Fibroblast of villous mesenchyme (primary cell): ENCODE measurements at regions not wholly inside any gene's neighbourhood (a gene's known extent, or its start where the extent isn't known, plus 50 kb on each side); places are given as distances from the start of the nearest gene placed in this dataset.

Source experiments
- DNase-seq: peaks from one replicate; pipeline ENCODE4 v3.0.0-alpha.2; 2010; ENCODE audit warnings: low read depth
- H3K4me3 ChIP-seq: 2 replicates; pipeline ENCODE4 v1.5.1; 2011; ENCODE audit warnings: low read depth, mild to moderate bottlenecking, low read length
- TF ChIP-seq, protein P1 (sequence below): IDR thresholded peaks from 2 replicates; pipeline ENCODE4 v1.5.1; 2012; ENCODE audit warnings: low read depth, mild to moderate bottlenecking, low read length; ENCODE audit not compliant: insufficient read depth

- no peak for DNase-seq
- TF ChIP-seq, protein P1, sequence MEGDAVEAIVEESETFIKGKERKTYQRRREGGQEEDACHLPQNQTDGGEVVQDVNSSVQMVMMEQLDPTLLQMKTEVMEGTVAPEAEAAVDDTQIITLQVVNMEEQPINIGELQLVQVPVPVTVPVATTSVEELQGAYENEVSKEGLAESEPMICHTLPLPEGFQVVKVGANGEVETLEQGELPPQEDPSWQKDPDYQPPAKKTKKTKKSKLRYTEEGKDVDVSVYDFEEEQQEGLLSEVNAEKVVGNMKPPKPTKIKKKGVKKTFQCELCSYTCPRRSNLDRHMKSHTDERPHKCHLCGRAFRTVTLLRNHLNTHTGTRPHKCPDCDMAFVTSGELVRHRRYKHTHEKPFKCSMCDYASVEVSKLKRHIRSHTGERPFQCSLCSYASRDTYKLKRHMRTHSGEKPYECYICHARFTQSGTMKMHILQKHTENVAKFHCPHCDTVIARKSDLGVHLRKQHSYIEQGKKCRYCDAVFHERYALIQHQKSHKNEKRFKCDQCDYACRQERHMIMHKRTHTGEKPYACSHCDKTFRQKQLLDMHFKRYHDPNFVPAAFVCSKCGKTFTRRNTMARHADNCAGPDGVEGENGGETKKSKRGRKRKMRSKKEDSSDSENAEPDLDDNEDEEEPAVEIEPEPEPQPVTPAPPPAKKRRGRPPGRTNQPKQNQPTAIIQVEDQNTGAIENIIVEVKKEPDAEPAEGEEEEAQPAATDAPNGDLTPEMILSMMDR = no peak
- no peak overlapping the region for H3K4me3 ChIP-seq
Measured at GRCh38 chr5:1669276-1670155, 130.1 kb downstream of the MRPL36 start.

- DNase-seq = no peak
- TF ChIP-seq, protein P1 = no peak
Measured at GRCh38 chr5:1668141-1668721, 131.4 kb downstream of the MRPL36 start.

DNA sequence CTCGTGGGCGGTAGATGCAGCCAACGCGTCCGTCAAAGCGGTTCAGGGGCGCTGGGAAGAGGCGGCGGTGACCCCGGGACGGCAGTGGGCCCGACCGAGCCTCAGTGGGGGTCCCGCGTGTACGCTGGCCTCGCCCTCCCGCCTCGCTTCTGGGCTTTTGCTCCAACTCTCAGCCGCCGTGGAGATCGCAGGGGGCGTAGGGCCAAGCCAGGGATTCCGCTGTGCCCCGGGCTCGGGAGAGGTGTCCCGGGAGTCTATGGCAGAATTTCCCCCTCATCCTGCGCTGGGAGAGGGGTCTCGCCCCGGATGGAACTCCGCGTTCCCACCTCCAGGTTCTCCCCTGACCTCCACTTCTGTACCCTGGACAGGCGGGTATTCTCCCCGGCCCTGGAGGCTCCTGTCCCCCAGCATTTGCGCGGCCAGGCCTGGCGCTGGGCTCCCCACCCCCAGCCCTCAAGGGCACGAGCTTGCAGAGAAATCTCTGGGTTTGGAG, 131.9 kb downstream of the MRPL36 start:
- TF ChIP-seq, protein P1 = no peak
- H3K4me3 ChIP-seq = no peak overlapping the region
- no peak for DNase-seq

More at GRCh38 chr5:1668141-1668721, 131.4 kb downstream of the MRPL36 start:
- no peak overlapping the region for H3K4me3 ChIP-seq

DNA sequence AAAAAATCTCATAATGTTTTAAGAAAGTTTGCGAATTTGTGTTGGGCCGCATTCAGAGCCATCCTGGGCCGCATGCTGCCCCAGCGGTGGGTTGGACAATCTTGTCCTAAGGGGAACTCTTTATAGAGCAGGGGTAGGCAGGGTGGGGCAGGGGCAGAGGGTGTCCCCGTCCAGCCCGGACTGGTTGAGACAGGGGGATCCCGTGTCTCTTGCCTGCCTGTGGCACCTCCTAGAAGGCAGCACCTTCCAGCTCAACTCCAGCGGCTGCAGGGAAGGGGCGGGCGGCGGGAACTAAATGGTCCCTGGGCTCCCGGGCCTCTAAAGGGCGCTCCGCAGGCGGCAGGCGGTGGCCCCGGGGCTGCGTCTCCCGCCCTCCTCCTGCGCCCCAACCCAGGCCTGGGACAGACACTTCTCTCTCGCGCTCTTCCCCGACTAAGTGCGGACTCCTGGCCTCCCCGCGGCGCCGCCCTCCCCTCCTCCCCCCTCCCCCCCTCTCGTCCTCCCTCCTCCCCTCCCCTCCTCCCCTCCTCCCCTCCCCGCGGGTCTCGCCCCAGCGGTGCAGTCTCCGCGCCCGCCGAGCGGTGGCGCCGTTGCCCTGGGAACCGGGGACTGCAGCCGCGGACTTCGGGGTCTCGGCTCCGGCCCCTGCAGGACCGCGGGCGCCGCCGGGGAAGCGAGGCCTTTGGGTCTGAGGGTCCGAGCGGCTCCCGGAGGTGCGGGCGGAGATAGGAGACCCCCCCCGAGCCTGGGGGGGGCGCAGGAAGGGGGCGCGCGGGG, 132.6 kb downstream of the MRPL36 start:
- TF ChIP-seq, protein P1 = peak; percentile 38
- no peak overlapping the region for H3K4me3 ChIP-seq
- DNase-seq = peak; percentile 5

- DNase-seq = no peak
- no peak overlapping the region for H3K4me3 ChIP-seq
- TF ChIP-seq, protein P1 = no peak
Measured at GRCh38 chr5:1666221-1666620, 133.4 kb downstream of the MRPL36 start.

DNA sequence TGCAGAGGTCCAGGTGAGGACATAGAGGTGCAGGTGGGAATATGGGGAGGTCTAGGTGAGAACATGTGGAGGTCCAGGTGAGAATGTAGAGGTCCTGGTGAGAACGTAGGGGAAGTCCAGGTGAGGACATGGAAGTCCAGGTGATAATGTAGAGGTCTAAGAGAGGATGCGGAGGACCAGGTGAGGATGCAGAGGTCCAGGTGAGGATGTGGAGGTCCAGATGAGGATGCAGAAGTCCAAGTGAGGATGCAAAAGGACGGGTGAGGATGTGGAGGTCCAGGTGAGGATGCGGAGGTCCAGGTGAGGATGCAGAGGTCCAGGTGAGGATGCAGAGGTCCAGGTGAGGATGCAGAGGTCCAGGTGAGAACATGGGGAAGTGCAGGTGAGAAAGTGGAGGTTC, 133.8 kb downstream of the MRPL36 start:
- no peak for DNase-seq
- H3K4me3 ChIP-seq = no peak overlapping the region
- TF ChIP-seq, protein P1 = no peak
